ENCODE measurements at regions not wholly inside any gene's neighbourhood (a gene's known extent, or its start where the extent isn't known, plus 50 kb on each side); places are given as distances from the start of the nearest gene placed in this dataset.

GRCh38 chr4:40681600-40681999 is 51.9 kb upstream of the RBM47 start:
- no peak for TF ChIP-seq CTCF (IDR thresholded peaks at IDR 0.05)
- TF ChIP-seq IRF2 (CRISPR knock-in tag; IDR thresholded peaks at IDR 0.05; ENCODE audit: borderline replicate concordance, low read depth), result no peak
- TF ChIP-seq ZNF138 (CRISPR knock-in tag; conservative IDR thresholded peaks at IDR 0.05), result no peak

All from WTC11 (cell line).